NCI-H226 (cell line): ENCODE measurements at regions not wholly inside any gene's neighbourhood (a gene's known extent, or its start where the extent isn't known, plus 50 kb on each side); places are given as distances from the start of the nearest gene placed in this dataset.
"Not testable (repeated sequence)": the region's sequence is repeated elsewhere in the genome, so short reads cannot be mapped to it uniquely, and the experiment has no call there.

Experiments
- DNase-seq: peaks from one replicate; pipeline ENCODE4 v3.0.0-alpha.2; 2015

DNA sequence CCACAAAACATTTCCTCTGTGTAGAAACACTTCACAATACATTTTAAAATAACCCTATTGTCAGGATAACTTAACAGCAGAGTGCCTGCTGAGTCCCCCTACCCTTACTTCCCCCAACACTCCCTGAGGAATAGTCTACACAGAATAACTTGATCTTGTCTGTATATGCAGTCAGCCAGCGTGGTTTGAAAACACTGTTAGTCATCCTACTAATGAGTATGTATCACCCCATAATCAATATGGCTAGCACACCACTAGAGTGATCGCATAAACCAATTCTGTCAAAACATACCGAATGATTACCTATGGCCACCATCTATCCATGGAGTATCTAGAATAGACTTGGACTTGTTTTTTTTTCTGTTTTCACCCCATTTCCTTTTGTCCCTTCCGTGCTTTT, 152.7 kb upstream of the NECTIN3 start:
- DNase-seq: no peak

DNA sequence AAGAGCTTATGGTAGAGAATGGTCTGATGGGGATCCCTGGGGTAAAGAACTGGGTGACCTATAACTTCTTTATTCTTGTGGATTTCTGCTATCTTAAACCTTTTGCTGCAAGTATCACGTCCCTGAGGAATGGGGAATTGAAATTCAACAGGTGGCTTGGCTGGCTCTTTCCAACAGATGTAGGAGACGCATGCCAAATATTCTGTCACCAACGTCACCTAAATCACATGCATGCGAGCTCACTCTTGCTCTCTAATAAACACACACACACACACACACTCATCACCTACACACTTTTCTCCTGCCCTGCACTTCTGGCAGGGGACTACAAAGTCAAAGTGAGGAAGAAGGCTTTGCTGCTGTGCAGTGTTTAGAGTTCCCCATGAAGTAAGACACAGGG, 145.8 kb upstream of the NECTIN3 start:
- no peak for DNase-seq

DNA sequence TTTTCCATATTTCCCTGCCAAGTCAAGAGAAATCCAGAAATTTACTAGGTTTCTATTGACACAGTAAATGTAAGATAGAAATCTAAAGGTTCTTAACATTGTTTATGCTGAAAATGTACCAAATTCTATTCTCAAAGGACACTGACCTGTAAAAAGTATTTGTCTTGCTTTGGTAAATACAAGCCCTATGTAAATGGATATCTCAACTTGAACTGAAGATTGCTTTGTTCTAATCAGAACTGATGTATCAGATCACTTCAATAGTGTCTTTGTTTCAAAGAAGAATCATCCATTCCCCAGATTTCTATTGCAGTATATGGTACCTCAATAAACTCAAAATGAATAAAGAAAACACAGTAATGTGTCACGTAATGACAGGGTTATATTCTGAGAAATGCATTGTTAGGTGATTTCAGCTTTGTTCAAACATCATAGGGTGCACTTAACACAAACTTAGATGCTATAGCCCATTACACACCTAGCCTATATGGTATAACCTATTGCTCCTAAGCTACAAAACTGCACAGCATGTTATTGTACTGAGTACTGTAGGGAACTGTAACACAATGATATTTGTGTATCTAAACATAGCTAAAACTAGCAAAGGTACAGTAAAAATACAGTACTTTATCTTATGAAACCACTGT, 143.5 kb upstream of the NECTIN3 start:
- no peak for DNase-seq

DNA sequence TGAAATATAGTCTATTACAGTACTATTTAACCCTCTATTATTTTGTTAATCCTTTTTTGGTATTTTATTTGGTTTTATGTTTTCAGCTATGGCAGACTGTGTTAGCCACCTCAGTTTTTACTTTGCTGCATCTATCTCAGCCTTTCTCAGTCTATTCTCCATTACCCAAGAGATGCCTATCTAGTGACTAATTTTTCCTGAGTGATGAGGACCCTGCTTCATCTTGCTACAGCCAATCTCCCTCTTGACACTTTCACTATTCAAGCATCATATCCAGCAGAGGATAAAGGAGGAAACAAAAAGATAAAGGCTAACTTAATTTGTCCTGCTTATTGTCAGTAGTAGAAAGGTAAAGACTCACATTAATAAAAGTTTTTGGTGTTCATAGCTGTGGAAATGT, 141.8 kb upstream of the NECTIN3 start:
- no peak for DNase-seq

DNA sequence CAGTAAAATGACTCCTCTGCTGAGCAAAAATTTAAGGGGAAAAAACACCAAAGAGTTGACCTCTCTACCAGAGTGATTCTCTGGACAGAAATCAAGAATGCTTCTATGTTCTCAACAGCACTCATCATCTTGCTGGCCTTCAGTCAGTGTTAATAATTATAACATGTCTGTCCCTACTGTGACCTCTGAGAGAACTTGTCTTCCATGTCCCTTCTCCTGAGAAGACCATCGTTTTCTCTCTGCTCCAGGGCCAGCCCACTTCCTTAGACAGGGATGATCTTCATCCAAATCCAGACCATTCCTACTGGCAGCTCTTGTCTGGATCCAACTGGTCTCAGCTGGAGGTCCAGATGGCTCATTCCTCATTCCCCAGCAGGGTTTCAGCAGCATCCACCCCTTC, 139.0 kb upstream of the NECTIN3 start:
- no peak for DNase-seq

DNA sequence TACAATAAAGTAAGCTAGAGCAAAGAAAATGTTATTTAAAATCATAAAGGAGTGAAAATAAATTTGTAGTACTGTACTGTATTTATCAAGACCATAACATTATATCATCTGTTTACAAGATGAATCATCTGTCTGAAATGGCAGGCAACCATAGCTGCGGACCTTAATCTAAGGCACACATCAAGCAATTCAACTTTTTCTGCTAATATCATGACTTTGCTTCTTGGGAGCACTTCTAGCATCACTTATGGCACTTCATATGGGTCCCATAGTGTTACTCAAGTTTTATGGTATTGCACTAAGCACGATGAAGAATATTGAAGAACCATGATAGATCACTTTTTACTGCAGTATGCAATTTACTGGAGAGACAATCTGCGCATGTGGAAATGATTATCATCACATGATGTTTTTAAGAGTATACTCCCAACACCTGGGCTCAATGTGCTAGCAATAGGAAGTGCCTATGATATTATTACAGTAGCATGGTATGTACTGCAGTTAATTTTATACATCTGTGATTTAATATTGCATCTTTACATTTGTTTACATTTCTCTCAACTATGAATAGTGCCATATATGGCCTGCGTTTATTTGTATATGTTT, 137.7 kb upstream of the NECTIN3 start:
- DNase-seq: no peak

DNA sequence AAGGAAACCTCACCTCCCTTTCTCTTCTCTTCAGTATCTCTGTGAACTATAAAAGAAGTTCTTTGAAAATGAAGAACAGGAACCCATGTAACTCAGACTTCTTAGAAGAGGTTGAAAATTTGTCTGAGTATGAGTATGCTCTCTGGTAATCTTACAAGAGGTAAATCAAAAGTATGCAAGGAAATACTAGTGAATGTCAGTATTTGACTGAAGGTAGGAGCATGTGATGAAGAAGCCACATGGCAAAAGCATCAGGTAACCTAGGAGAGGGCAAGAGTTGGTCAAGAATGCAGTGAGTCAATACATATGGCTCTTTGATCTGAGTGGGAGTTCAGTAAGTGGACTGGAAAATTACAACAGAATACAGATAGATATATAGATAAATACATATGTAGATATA, 133.0 kb upstream of the NECTIN3 start:
- DNase-seq: no peak

DNA sequence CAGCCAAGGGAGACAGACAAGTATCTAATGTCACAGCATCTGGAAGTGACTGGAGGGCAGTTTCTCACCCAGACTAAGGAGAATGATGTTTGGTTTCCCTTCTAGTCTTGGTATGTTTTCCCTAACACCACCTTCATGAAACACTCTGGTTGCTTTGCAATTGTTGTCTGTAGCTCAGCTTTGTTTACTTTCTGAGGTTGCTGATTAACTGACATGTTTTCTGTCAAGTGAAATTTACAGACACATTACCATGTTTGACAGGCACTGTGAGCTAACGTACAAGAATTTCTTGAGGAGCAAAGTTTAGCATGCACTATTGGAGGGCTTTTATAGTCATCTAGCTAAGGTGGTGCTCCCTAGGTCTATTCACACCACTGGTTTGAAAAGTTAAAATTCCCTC, 131.6 kb upstream of the NECTIN3 start:
- no peak for DNase-seq

DNA sequence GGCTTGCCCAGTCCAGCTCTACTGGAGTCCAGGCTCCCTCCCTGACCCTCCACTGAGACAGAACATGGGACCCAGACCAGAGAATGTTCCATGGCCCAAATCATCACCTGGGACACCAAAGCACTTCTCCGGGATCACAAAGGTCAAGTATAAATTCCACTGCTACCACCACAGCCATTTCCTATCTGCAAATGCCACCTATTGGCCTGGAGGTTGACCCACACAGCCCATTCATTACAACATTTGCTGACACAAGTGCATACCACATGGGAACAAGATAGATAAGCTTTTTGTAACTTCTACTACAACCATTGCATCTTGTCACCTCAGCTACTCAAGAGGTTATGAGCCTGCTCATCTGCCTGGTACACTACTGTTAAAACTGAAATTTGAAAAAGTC, 126.8 kb upstream of the NECTIN3 start:
- DNase-seq: no peak

DNA sequence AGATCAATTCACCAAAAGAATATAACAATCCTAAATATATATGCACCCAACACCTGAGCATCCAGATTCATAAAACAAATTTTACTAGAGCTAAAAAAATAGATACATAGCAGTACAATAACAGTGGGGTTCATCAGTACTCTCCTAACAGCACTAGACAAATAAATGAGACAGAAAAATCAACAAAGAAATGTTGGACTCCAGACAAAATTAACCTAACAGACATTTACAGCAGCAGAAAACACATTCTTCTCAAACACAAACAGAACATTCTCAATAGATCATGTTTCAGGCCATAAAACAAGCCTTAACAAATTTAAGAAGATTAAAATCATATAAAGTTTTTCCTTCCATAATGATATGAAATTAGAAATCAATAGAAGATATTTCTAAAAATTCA, 124.8 kb upstream of the NECTIN3 start:
- DNase-seq: no peak

DNA sequence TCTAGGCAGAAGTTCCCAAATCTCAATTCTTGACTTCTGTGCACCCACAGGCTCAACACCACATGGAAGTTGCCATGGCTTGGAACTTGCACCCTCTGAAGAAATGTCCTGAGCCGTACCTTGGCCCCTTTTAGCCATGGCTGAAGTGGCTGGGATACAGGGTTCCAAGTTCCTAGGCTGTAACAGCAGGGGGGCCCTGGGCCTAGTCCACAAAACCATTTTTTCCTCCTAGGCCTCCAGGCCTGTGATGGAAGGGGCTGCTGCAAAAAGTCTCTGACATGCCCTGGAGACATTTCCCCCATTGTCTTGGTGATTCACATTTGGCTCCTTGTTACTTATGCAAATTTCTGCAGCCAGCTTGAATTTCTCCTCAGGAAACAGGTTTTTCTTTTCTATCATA, 122.4 kb upstream of the NECTIN3 start:
- DNase-seq: not testable (repeated sequence)

DNA sequence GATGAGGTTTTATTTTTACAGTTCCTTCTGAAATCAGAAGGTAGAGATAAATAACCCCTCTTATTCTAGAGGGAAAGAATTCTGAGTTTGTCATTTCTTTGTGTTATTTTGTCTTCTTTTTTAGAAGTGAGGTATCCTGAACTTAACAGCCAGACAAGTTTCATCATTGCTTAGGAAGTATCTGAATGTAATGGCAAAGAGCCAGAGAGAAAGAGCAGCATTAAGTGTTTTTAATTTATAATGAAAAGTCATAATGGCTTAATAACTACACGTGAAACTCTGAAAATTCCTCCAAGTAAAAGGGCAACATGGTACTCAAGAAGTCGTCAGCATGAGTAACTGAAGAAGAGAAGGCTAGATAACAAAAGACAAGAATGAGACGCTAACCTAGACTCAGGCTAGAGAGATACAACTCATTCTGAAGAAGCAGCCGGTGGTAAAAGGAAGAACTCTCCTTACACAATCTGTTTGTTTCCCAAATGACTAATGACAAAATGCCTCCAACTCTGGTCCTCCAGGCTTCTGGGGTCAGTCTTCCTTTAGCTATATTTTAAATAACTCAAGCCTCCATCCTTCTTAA, 116.2 kb upstream of the NECTIN3 start:
- peak; percentile 4 for DNase-seq

DNA sequence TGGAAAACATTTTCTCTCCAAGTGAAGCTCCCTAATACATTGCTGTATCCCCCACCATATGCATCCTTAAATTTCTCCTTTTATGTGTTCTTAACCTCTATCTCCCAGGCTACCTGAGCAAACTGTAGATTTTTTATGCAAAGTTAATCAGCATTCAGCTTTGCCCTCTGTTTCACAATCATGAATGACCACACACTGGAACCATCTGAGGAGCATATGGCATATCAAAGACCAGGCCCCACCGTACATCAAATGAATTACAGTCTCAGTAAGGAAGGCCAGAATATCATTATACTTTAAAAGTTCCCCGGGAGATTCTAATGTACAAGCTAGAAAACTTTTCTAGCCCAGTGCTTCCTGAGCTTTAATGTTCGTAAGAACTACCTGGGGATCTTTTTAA, 115.5 kb upstream of the NECTIN3 start:
- DNase-seq: no peak

DNA sequence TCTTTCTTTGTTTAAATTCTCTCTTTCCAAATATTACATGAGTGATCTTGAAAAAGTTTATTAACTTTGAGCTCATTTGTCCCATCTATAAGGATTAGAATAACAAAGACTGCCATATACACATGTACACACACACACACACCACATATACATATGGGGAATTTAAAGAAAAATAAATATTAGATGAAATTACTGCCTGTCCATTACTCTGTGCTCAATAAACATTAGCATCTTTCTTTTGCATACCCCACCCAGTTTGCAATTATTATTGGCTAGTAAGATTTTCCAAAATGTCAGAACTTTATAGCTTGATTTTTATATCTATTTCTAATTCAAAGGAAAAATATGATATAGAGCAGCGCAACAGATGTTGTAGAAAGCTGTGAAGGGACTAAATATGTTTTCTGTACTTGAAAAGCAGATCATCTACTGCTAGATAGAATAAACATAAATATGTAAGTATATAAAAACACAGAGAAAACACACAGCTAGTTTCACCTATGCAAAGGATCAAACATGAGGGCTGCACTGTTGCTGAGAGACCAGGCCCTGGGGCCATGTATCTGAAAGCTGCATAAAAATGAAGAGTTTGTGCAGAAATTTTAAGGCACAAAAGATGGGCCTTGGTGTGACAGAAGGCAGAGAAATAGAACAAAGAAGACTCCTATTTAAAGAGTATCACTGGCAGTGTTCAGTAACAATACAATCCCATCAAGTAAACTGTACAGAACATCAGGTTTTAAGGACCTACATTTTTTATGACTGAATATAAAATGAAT, 114.2 kb upstream of the NECTIN3 start:
- no peak for DNase-seq

DNA sequence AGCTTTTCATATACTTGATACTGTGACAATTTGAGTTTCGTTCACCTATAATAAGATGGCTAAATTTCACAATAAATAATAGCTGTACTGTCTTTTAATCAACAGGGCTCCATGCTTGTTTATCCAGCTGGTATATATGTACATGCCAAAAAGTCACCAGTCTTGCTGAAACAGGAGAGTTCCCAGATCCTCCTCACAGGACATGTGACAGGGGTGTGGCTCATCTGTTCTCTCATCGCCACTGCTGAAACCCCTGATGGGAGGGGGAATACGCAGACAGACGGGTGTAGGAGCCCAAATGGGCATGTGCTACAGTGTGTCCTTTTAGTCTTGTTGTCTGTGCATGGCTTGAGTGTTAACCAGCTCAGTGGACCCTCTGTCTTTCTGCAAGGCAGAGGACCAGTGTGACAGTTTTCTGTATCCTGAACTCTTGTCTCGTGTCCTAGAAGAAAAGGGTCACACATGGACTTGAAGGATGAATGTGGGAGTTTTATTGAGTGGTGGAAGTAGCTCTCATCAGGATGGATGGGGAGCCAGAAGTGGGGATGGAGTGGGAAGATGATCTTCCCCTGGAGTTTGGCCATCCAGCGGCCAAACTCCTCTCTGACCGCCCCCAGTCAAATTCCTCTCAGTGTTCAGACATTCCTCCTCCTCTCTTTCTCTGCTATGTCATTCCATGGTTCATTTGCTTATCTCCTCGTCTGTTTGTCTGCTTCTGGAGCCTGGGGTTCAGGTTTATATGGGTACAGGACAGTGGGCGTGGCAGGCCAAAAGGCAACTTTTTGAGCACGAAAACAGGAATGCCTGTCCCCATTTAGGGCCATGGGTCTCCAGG, 113.1 kb upstream of the NECTIN3 start:
- DNase-seq: no peak

DNA sequence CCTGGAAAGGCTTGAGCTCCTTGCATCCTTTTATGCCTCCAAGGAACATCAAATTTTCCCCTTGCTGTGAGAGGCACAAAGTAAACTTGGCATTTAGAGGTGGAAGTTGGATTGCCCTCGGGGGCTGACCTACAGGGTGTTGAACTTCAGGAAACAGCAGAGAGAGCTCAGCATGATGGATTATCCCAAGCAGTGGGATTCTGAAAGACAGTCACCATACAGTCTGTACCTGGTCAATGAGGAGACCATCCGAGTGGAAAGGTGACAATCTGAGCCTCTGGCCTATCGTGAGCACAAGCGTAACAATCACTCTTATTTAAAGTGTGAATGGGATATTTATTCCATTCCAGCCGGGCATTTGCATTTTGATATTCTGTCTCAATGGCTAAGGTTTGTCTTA, 105.6 kb upstream of the NECTIN3 start:
- DNase-seq: no peak

DNA sequence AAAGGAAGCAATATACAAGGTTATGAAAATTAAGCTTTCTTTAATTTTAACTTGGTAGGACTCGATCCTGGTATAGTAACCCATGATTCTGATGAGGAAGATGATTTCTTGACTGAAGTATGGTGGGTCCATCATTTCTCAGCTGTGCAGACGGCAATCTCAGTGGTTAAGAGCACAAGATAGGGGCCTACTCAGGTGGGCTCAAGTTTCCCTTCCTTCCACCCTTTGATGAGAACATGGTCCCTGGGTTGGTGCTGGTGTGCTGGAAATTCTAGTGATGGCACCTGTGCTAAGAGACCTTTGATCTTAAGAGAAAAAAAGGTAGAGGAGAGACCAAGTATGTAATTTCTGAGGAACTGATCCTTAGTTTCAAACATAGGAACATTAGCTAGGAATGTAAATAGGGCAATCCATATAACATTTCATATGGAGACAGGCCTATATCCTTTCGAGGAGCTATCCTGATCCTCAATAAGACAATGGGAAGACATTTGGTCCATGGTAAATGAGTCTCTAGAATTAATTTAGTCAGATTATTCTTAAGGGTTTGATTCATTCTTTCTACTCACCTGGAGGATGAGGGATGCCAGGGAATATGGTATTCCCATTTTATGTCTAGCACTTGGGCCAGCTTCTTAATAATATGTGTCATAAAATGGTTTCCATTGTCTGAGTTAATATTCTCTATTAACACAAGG, 104.5 kb upstream of the NECTIN3 start:
- no peak for DNase-seq

DNA sequence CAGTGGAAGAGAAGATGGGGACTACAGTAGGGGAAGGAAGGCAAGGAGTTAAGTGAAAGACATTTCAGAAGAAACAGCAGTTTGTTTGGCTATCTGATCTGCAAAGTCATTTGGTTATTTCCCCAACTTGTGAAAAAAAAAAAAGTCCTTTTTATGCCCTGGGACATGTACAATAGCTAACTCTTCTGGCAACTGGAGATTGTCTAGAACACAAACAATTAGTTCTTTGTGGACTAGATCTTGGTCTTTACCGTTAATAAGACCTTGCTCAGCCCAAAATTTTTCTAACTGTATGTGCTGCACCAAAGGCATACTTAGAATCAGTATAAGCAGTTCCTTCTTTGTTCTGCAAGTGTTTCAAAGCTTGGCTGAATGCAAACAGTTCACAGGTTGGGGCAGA, 103.5 kb upstream of the NECTIN3 start:
- DNase-seq: no peak

DNA sequence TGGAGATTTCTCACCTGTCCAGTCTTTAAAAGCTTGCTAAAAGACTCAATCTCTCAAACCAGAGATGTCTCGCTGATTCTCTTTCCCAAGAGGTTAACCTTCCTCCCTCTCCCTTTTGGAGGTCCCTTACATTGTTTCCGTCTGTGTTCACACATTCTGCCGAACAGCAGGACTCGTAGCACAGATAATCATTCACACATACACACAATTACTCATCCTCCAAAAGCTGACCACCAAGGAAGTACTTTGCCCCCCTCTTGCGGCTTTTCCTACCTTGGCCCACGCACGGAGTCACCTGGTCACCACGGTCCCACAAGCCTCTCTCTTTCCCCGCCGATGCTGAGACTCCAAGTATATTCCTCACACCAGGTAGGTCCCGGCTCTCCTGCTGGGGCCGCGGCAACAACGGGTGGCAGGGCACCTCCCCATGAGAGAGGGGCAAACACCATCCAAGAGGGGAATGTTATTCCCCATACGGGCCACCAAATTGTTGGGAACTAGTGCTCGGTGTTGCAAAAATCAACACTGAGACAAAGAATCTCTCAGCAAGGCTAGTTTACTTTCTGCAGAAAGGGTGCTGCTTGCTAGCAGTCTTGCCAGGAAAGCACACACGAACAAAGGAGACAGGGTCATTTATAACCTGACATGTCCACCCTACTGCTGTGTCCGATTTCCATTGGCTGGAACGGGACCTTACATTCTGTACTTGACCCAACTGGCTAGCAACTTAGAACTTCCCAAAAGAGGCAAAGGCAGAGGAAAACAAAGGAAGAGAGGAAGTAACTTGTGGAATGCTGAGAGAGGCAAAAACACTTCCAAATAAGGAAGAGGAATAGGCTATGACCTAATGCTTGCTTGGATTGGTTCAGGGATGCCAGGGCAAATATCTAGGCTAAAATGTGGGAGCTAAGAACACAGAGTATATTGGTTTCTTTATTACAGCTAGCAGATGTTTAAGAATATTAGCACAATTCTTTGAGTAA, 102.1 kb upstream of the NECTIN3 start:
- DNase-seq: no peak

DNA sequence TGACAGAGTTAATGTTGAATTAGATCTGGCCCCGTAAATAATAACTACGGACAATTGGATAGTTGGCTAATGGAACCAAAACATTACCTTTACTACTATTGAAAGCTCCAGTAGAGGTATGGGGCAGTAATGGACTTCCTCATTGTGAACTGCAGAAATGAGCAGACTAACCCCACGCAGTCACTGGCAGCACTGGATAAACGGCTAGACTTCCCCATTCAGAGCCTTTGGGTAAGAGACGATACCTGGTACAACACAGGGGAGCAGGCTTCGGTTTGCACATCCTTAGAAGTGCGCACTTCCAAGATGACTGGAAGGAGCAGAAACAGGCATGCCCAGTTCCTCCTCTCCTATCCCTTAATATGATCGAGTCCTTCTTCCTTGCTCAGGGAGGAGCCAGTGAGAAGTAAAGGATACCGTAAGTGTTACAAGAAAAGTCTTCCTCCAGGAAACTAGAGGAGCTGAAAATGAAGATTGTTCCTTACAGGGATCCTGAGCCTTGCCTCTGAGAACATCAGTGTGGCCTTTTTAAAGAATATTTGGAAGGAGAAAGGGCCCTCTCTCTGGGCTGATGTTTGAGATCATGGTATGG, 100.5 kb upstream of the NECTIN3 start:
- no peak for DNase-seq
